HG02642 (cell line): ENCODE measurements at regions not wholly inside any gene's neighbourhood (a gene's known extent, or its start where the extent isn't known, plus 50 kb on each side); places are given as distances from the start of the nearest gene placed in this dataset.

Experiments
- ATAC-seq: cut with Tn5 transposase; IDR thresholded peaks from one replicate; pipeline ENCODE4 v1.9.1; 2021; ENCODE audit warnings: mild to moderate bottlenecking; ENCODE audit not compliant: unreplicated experiment, poor library complexity

- no peak for ATAC-seq
These were observed 179.1 kb upstream of the RAI14 start for GRCh38 chr5:34476941-34477565.

GRCh38 chr5:34480810-34481528, 175.2 kb upstream of the RAI14 start:
- ATAC-seq: no peak

GRCh38 chr5:34483442-34484033, 172.6 kb upstream of the RAI14 start:
- ATAC-seq: no peak

- ATAC-seq: no peak
These were observed 171.8 kb upstream of the RAI14 start for GRCh38 chr5:34484216-34484920.

GRCh38 chr5:34485768-34486030, 170.4 kb upstream of the RAI14 start:
- ATAC-seq: no peak

- ATAC-seq: peak; percentile 46
These were observed 169.8 kb upstream of the RAI14 start for GRCh38 chr5:34486160-34486848.

- ATAC-seq: no peak
These were observed 169.3 kb upstream of the RAI14 start for GRCh38 chr5:34486849-34487158.

GRCh38 chr5:34487159-34487879, 168.8 kb upstream of the RAI14 start:
- no peak for ATAC-seq

GRCh38 chr5:34487956-34488355, 168.2 kb upstream of the RAI14 start:
- no peak for ATAC-seq

GRCh38 chr5:34488984-34489383, 167.1 kb upstream of the RAI14 start:
- no peak for ATAC-seq

GRCh38 chr5:34490506-34491250, 165.4 kb upstream of the RAI14 start:
- ATAC-seq: no peak

- ATAC-seq: no peak
These were observed 164.9 kb upstream of the RAI14 start for GRCh38 chr5:34491251-34491620.

GRCh38 chr5:34494111-34494755, 161.9 kb upstream of the RAI14 start:
- no peak for ATAC-seq

- no peak for ATAC-seq
These were observed 160.9 kb upstream of the RAI14 start for GRCh38 chr5:34495178-34495577.

GRCh38 chr5:34496260-34496691, 159.9 kb upstream of the RAI14 start:
- no peak for ATAC-seq

- ATAC-seq: no peak
These were observed 159.2 kb upstream of the RAI14 start for GRCh38 chr5:34496701-34497469.

- ATAC-seq: no peak
These were observed 158.7 kb upstream of the RAI14 start for GRCh38 chr5:34497470-34497808.

GRCh38 chr5:34498572-34498971, 157.6 kb upstream of the RAI14 start:
- ATAC-seq: no peak
